ENCODE measurements at regions not wholly inside any gene's neighbourhood (a gene's known extent, or its start where the extent isn't known, plus 50 kb on each side); places are given as distances from the start of the nearest gene placed in this dataset.

- DNase-seq, result no peak
- H3K9me3 ChIP-seq (ENCODE audit: control extremely low read depth in 1 of 5, control insufficient read depth in 4 of 5, insufficient read depth in 2 of 5, low read depth in 1 of 5, low read length in 4 of 5), result no peaks in the 10 kb centered on the region
- H3K27me3 ChIP-seq (replicated peaks in 2 of 5; ENCODE audit: control insufficient read depth in 4 of 5, insufficient read depth in 5 of 5, low read length in 4 of 5), result no peaks in the 10 kb centered on the region
- H3K36me3 ChIP-seq (ENCODE audit: control insufficient read depth in 4 of 4, insufficient read depth in 4 of 4, low read length in 3 of 4), result no peaks in the 10 kb centered on the region
- POLR2A ChIA-PET, result interaction anchor here (0.7 kb wide), 1 partner anchor 83 kb away, joined by 3 read pairs; no protein-coding TSS in a partner anchor
- WGBS (ENCODE audit: insufficient coverage), result no CpG with 5 or more reads among the region's 1 CpG
- no peaks in the 10 kb centered on the region for H3K4me1 ChIP-seq (ENCODE audit: control extremely low read depth in 1 of 4, control insufficient read depth in 4 of 4, insufficient read depth in 4 of 4, low read length in 3 of 4)
- CTCF ChIA-PET, result interaction anchor here (1.7 kb wide), 1 partner anchor 8 kb away, joined by 4 read pairs; no protein-coding TSS in a partner anchor
- H3K4me3 ChIP-seq (ENCODE audit: control insufficient read depth in 1 of 7, extremely low read depth in 1 of 7, insufficient read depth in 4 of 7, low read depth in 2 of 7, low read length in 6 of 7), result no peak overlapping the region
- no peak overlapping the region for H3K27ac ChIP-seq (ENCODE audit: insufficient read depth in 1 of 2, low read depth in 1 of 2, low read length in 2 of 2, poor library complexity in 1 of 2, severe bottlenecking in 2 of 2)
Observed at GRCh38 chr11:23502826-23503225, 642.6 kb upstream of the CCDC179 start.

- Histone ChIP-seq H3K4me3 (ENCODE audit: control insufficient read depth in 1 of 7, extremely low read depth in 1 of 7, insufficient read depth in 4 of 7, low read depth in 2 of 7, low read length in 6 of 7) (no peak overlapping the region), H3K9me3 (ENCODE audit: control extremely low read depth in 1 of 5, control insufficient read depth in 4 of 5, insufficient read depth in 2 of 5, low read depth in 1 of 5, low read length in 4 of 5) (no peaks in the 10 kb centered on the region), H3K36me3 (ENCODE audit: control insufficient read depth in 4 of 4, insufficient read depth in 4 of 4, low read length in 3 of 4) (no peaks in the 10 kb centered on the region), H3K27me3 (replicated peaks in 2 of 5; ENCODE audit: control insufficient read depth in 4 of 5, insufficient read depth in 5 of 5, low read length in 4 of 5) (no peaks in the 10 kb centered on the region), H3K27ac (ENCODE audit: insufficient read depth in 1 of 2, low read depth in 1 of 2, low read length in 2 of 2, poor library complexity in 1 of 2, severe bottlenecking in 2 of 2) (no peak overlapping the region), H3K4me1 (ENCODE audit: control extremely low read depth in 1 of 4, control insufficient read depth in 4 of 4, insufficient read depth in 4 of 4, low read length in 3 of 4) (no peaks in the 10 kb centered on the region)
- DNase-seq, result no peak
- ChIA-PET CTCF (no interaction called here), POLR2A (no interaction called here)
Observed at GRCh38 chr11:23509023-23509422, 648.7 kb upstream of the CCDC179 start.

- POLR2A ChIA-PET, result interaction anchor here (0.6 kb wide), 1 partner anchor 202 kb away, joined by 3 read pairs; no protein-coding TSS in a partner anchor
- CTCF ChIA-PET, result no interaction called here
- no peak for DNase-seq
- H3K36me3 ChIP-seq (ENCODE audit: control insufficient read depth in 4 of 4, insufficient read depth in 4 of 4, low read length in 3 of 4), result no peaks in the 10 kb centered on the region
- no peaks in the 10 kb centered on the region for H3K27me3 ChIP-seq (replicated peaks in 2 of 5; ENCODE audit: control insufficient read depth in 4 of 5, insufficient read depth in 5 of 5, low read length in 4 of 5)
- no peak overlapping the region for H3K27ac ChIP-seq (ENCODE audit: insufficient read depth in 1 of 2, low read depth in 1 of 2, low read length in 2 of 2, poor library complexity in 1 of 2, severe bottlenecking in 2 of 2)
- H3K4me3 ChIP-seq (ENCODE audit: control insufficient read depth in 1 of 7, extremely low read depth in 1 of 7, insufficient read depth in 4 of 7, low read depth in 2 of 7, low read length in 6 of 7), result no peak overlapping the region
- no peaks in the 10 kb centered on the region for H3K4me1 ChIP-seq (ENCODE audit: control extremely low read depth in 1 of 4, control insufficient read depth in 4 of 4, insufficient read depth in 4 of 4, low read length in 3 of 4)
- no peaks in the 10 kb centered on the region for H3K9me3 ChIP-seq (ENCODE audit: control extremely low read depth in 1 of 5, control insufficient read depth in 4 of 5, insufficient read depth in 2 of 5, low read depth in 1 of 5, low read length in 4 of 5)
- 82% methylated on average over 2 of the region's 2 CpGs for WGBS (ENCODE audit: insufficient coverage)
Observed at GRCh38 chr11:23509821-23510220, 649.5 kb upstream of the CCDC179 start.

- H3K27me3 ChIP-seq (replicated peaks in 2 of 5; ENCODE audit: control insufficient read depth in 4 of 5, insufficient read depth in 5 of 5, low read length in 4 of 5), result no peaks in the 10 kb centered on the region
- no CpG with 5 or more reads among the region's 2 CpGs for WGBS (ENCODE audit: insufficient coverage)
- ChIA-PET POLR2A (no interaction called here), CTCF (no interaction called here)
- no peak for DNase-seq
- no peak overlapping the region for H3K4me3 ChIP-seq (ENCODE audit: control insufficient read depth in 1 of 7, extremely low read depth in 1 of 7, insufficient read depth in 4 of 7, low read depth in 2 of 7, low read length in 6 of 7)
- H3K4me1 ChIP-seq (ENCODE audit: control extremely low read depth in 1 of 4, control insufficient read depth in 4 of 4, insufficient read depth in 4 of 4, low read length in 3 of 4), result no peaks in the 10 kb centered on the region
- H3K9me3 ChIP-seq (ENCODE audit: control extremely low read depth in 1 of 5, control insufficient read depth in 4 of 5, insufficient read depth in 2 of 5, low read depth in 1 of 5, low read length in 4 of 5), result no peaks in the 10 kb centered on the region
- no peaks in the 10 kb centered on the region for H3K36me3 ChIP-seq (ENCODE audit: control insufficient read depth in 4 of 4, insufficient read depth in 4 of 4, low read length in 3 of 4)
- no peak overlapping the region for H3K27ac ChIP-seq (ENCODE audit: insufficient read depth in 1 of 2, low read depth in 1 of 2, low read length in 2 of 2, poor library complexity in 1 of 2, severe bottlenecking in 2 of 2)
Observed at GRCh38 chr11:23519194-23519593, 658.9 kb upstream of the CCDC179 start.

- no peaks in the 10 kb centered on the region for H3K4me1 ChIP-seq (ENCODE audit: control extremely low read depth in 1 of 4, control insufficient read depth in 4 of 4, insufficient read depth in 4 of 4, low read length in 3 of 4)
- H3K27ac ChIP-seq (ENCODE audit: insufficient read depth in 1 of 2, low read depth in 1 of 2, low read length in 2 of 2, poor library complexity in 1 of 2, severe bottlenecking in 2 of 2), result no peak overlapping the region
- POLR2A ChIA-PET, result no interaction called here
- H3K36me3 ChIP-seq (ENCODE audit: control insufficient read depth in 4 of 4, insufficient read depth in 4 of 4, low read length in 3 of 4), result no peaks in the 10 kb centered on the region
- H3K4me3 ChIP-seq (ENCODE audit: control insufficient read depth in 1 of 7, extremely low read depth in 1 of 7, insufficient read depth in 4 of 7, low read depth in 2 of 7, low read length in 6 of 7), result no peak overlapping the region
- CTCF ChIA-PET, result no interaction called here
- no peak for DNase-seq
- 98% methylated on average over 6 of the region's 11 CpGs for WGBS (ENCODE audit: insufficient coverage)
- no peaks in the 10 kb centered on the region for H3K9me3 ChIP-seq (ENCODE audit: control extremely low read depth in 1 of 5, control insufficient read depth in 4 of 5, insufficient read depth in 2 of 5, low read depth in 1 of 5, low read length in 4 of 5)
- no peaks in the 10 kb centered on the region for H3K27me3 ChIP-seq (replicated peaks in 2 of 5; ENCODE audit: control insufficient read depth in 4 of 5, insufficient read depth in 5 of 5, low read length in 4 of 5)
Observed at GRCh38 chr11:23520226-23520960, 660.1 kb upstream of the CCDC179 start.

- Histone ChIP-seq H3K4me1 (ENCODE audit: control extremely low read depth in 1 of 4, control insufficient read depth in 4 of 4, insufficient read depth in 4 of 4, low read length in 3 of 4) (peaks cover 0 to 5% (median 2%) of the 10 kb centered on the region in 4 experiments), H3K36me3 (ENCODE audit: control insufficient read depth in 4 of 4, insufficient read depth in 4 of 4, low read length in 3 of 4) (no peaks in the 10 kb centered on the region), H3K9me3 (ENCODE audit: control extremely low read depth in 1 of 5, control insufficient read depth in 4 of 5, insufficient read depth in 2 of 5, low read depth in 1 of 5, low read length in 4 of 5) (peaks cover 0 to 8% (median 2%) of the 10 kb centered on the region in 5 experiments), H3K27me3 (replicated peaks in 2 of 5; ENCODE audit: control insufficient read depth in 4 of 5, insufficient read depth in 5 of 5, low read length in 4 of 5) (no peaks in the 10 kb centered on the region), H3K27ac (ENCODE audit: insufficient read depth in 1 of 2, low read depth in 1 of 2, low read length in 2 of 2, poor library complexity in 1 of 2, severe bottlenecking in 2 of 2) (no peak overlapping the region), H3K4me3 (ENCODE audit: control insufficient read depth in 1 of 7, extremely low read depth in 1 of 7, insufficient read depth in 4 of 7, low read depth in 2 of 7, low read length in 6 of 7) (no peak overlapping the region)
- POLR2A ChIA-PET, result no interaction called here
- WGBS (ENCODE audit: insufficient coverage), result 80% methylated on average over 2 of the region's 4 CpGs
- CTCF ChIA-PET, result interaction anchor here (1.1 kb wide), 1 partner anchor 18 kb away, joined by 3 read pairs; no protein-coding TSS in a partner anchor
- peak in 1 of 3 donors; percentile 10 for DNase-seq
Observed at GRCh38 chr11:23536907-23537306, 676.6 kb upstream of the CCDC179 start.

- no peak overlapping the region for H3K27ac ChIP-seq (ENCODE audit: insufficient read depth in 1 of 2, low read depth in 1 of 2, low read length in 2 of 2, poor library complexity in 1 of 2, severe bottlenecking in 2 of 2)
- H3K27me3 ChIP-seq (replicated peaks in 2 of 5; ENCODE audit: control insufficient read depth in 4 of 5, insufficient read depth in 5 of 5, low read length in 4 of 5), result no peaks in the 10 kb centered on the region
- 100% methylated on average over 3 of the region's 5 CpGs for WGBS (ENCODE audit: insufficient coverage)
- DNase-seq, result no peak
- ChIA-PET POLR2A (no interaction called here), CTCF (interaction anchor here (0.6 to 3.0 kb wide), 7 partner anchors 9 to 426 kb away, joined by 3 to 14 read pairs (median 5); no protein-coding TSS in a partner anchor)
- H3K36me3 ChIP-seq (ENCODE audit: control insufficient read depth in 4 of 4, insufficient read depth in 4 of 4, low read length in 3 of 4), result no peaks in the 10 kb centered on the region
- peaks cover 0 to 10% (median 2%) of the 10 kb centered on the region in 4 experiments for H3K4me1 ChIP-seq (ENCODE audit: control extremely low read depth in 1 of 4, control insufficient read depth in 4 of 4, insufficient read depth in 4 of 4, low read length in 3 of 4)
- peak overlapping the region in 1 of 7 experiments; percentile 58 for H3K4me3 ChIP-seq (ENCODE audit: control insufficient read depth in 1 of 7, extremely low read depth in 1 of 7, insufficient read depth in 4 of 7, low read depth in 2 of 7, low read length in 6 of 7)
- peaks cover 0 to 8% (median 2%) of the 10 kb centered on the region in 5 experiments for H3K9me3 ChIP-seq (ENCODE audit: control extremely low read depth in 1 of 5, control insufficient read depth in 4 of 5, insufficient read depth in 2 of 5, low read depth in 1 of 5, low read length in 4 of 5)
Observed at GRCh38 chr11:23539556-23539955, 679.3 kb upstream of the CCDC179 start.
